Uterus (tissue), 3 donors: ENCODE measurements at regions not wholly inside any gene's neighbourhood (a gene's known extent, or its start where the extent isn't known, plus 50 kb on each side); places are given as distances from the start of the nearest gene placed in this dataset.

Source experiments
- DNase-seq, 2 donors: peaks; one replicate each; pipeline ENCODE4 v3.0.0-alpha.2; 2019 to 2020
- H3K27ac ChIP-seq, 2 donors: fragments of 200-600 bp; sonication (generic); 1 replicate in 1 of 2; 2 replicates in 1 of 2; pipeline ENCODE4 v1.5.1; 2016 to 2018
- H3K27me3 ChIP-seq, 2 donors: fragments of 200-600 bp; sonication (generic); one replicate each; pipeline ENCODE4 v1.5.1; 2018 to 2019; ENCODE audit warnings: control low read depth in 1 of 2
- H3K36me3 ChIP-seq, 2 donors: fragments of 200-600 bp; sonication (generic); one replicate each; pipeline ENCODE4 v1.5.1; 2019; ENCODE audit warnings: control low read depth in 1 of 2
- H3K4me1 ChIP-seq, 2 donors: fragments of 200-600 bp; sonication (generic); one replicate each; pipeline ENCODE4 v1.5.1; 2018 to 2019; ENCODE audit warnings: control low read depth in 1 of 2
- H3K4me3 ChIP-seq, 2 donors: fragments of 200-600 bp; sonication (generic); 1 replicate in 1 of 2; 2 replicates in 1 of 2; pipeline ENCODE4 v1.5.1; 2018 to 2019; ENCODE audit warnings: mild to moderate bottlenecking in 1 of 2
- H3K9me3 ChIP-seq, 2 donors: fragments of 200-600 bp; sonication (generic); one replicate each; pipeline ENCODE4 v1.5.1; 2019; ENCODE audit warnings: control low read depth in 1 of 2
- CTCF ChIP-seq, 4 experiments: fragments of 200-600 bp in 2 of 4; fragments of 450-650 bp in 2 of 4; sonication (generic) in 2 of 4; IDR thresholded peaks; one replicate each; pipeline ENCODE4 v1.5.1; 2016 to 2019; ENCODE audit warnings: antibody characterized with exemption in 4 of 4, mild to moderate bottlenecking in 2 of 4, moderate library complexity in 1 of 4
- POLR2A ChIP-seq, 2 donors: fragments of 450-650 bp; IDR thresholded peaks; one replicate each; pipeline ENCODE4 v1.6.1; 2016; ENCODE audit warnings: antibody characterized with exemption in 2 of 2, mild to moderate bottlenecking in 1 of 2, moderate library complexity in 1 of 2
- intact Hi-C: fragments of 100-400 bp; cut with DNase I; formaldehyde crosslinking; loops from one replicate; pipeline ENCODE4 v1.15.1; 2023; ENCODE audit warnings: low total_unique reads
- donor health status: DM: yes; HTN: yes; CAD: no.

GRCh38 chr2:39855856-39856255, 76.8 kb upstream of the THUMPD2 start:
- Histone ChIP-seq H3K36me3 (no peaks in the 10 kb centered on the region), H3K4me1 (no peaks in the 10 kb centered on the region), H3K9me3 (no peaks in the 10 kb centered on the region), H3K27ac (no peak overlapping the region), H3K27me3 (no peaks in the 10 kb centered on the region), H3K4me3 (no peak overlapping the region)
- intact Hi-C loops, result no loop called here
- no peak for DNase-seq
- TF ChIP-seq CTCF (IDR thresholded peaks at IDR 0.05) (no peak), POLR2A (IDR thresholded peaks at IDR 0.05) (no peak)

- Histone ChIP-seq H3K36me3 (no peaks in the 10 kb centered on the region), H3K27me3 (no peaks in the 10 kb centered on the region), H3K4me1 (no peaks in the 10 kb centered on the region), H3K27ac (no peak overlapping the region), H3K4me3 (no peak overlapping the region), H3K9me3 (no peaks in the 10 kb centered on the region)
- intact Hi-C loops, result no loop called here
- no peak for DNase-seq
- TF ChIP-seq CTCF (IDR thresholded peaks at IDR 0.05), result no peak
- TF ChIP-seq POLR2A (IDR thresholded peaks at IDR 0.05), result no peak
These were observed 75.7 kb upstream of the THUMPD2 start for GRCh38 chr2:39854771-39855170.

- Histone ChIP-seq H3K27ac (no peak overlapping the region), H3K4me3 (no peak overlapping the region), H3K4me1 (no peaks in the 10 kb centered on the region), H3K36me3 (no peaks in the 10 kb centered on the region), H3K27me3 (no peaks in the 10 kb centered on the region), H3K9me3 (no peaks in the 10 kb centered on the region)
- intact Hi-C loops, result no loop called here
- DNase-seq, result no peak
- no peak for TF ChIP-seq POLR2A (IDR thresholded peaks at IDR 0.05)
- TF ChIP-seq CTCF (IDR thresholded peaks at IDR 0.05), result no peak
These were observed 73.8 kb upstream of the THUMPD2 start for GRCh38 chr2:39852831-39853230.

GRCh38 chr2:39851651-39852110, 72.6 kb upstream of the THUMPD2 start:
- TF ChIP-seq POLR2A (IDR thresholded peaks at IDR 0.05) (no peak), CTCF (IDR thresholded peaks at IDR 0.05) (no peak)
- no peak for DNase-seq
- intact Hi-C loops, result no loop called here

GRCh38 chr2:39851251-39851650, 72.2 kb upstream of the THUMPD2 start:
- peak overlapping the region in 1 of 2 donors; percentile 1 for H3K4me3 ChIP-seq
- no peak for TF ChIP-seq POLR2A (IDR thresholded peaks at IDR 0.05)
- no peak for TF ChIP-seq CTCF (IDR thresholded peaks at IDR 0.05)
- no peak for DNase-seq
- H3K27me3 ChIP-seq, result no peaks in the 10 kb centered on the region
- H3K9me3 ChIP-seq, result no peaks in the 10 kb centered on the region
- H3K27ac ChIP-seq, result peak overlapping the region in 1 of 2 donors; percentile 36
- H3K4me1 ChIP-seq, result no peaks in the 10 kb centered on the region
- no peaks in the 10 kb centered on the region for H3K36me3 ChIP-seq
- intact Hi-C loops, result no loop called here

More at GRCh38 chr2:39851651-39852110, 72.6 kb upstream of the THUMPD2 start:
- Histone ChIP-seq H3K36me3 (no peaks in the 10 kb centered on the region), H3K4me1 (no peaks in the 10 kb centered on the region), H3K27ac (peak overlapping the region in 1 of 2 donors; percentile 36), H3K27me3 (no peaks in the 10 kb centered on the region), H3K4me3 (peak overlapping the region; percentile 1 to 6), H3K9me3 (no peaks in the 10 kb centered on the region)
